HCT116 (cell line): ENCODE measurements at regions not wholly inside any gene's neighbourhood (a gene's known extent, or its start where the extent isn't known, plus 50 kb on each side); places are given as distances from the start of the nearest gene placed in this dataset.

ENCODE experiments used
- ATAC-seq: fragments of 200-7000 bp; cut with Tn5 transposase; 2 replicates; pipeline ENCODE4 v1.9.1; 2020; ENCODE audit warnings: mild to moderate bottlenecking, moderate library complexity
- BruUV-seq: library from RNA; stranded (reverse); fragments of 400-500 nt; replicated peaks from 2 replicates; lab custom pipeline; 2021; lab: Mats Ljungman, UMichigan
- CTCF ChIA-PET: fragments of 300-600 bp; sonication (Branson Sonifier 250); formaldehyde crosslinking; loops from one replicate; lab custom pipeline; 2021; ENCODE audit warnings: antibody characterized with exemption; lab: Charles Lee
- POLR2A ChIA-PET: fragments of 300-600, 350-600 bp; sonication (Branson Sonifier 250); formaldehyde crosslinking; loops from one replicate; lab custom pipeline; 2021; ENCODE audit warnings: antibody characterized with exemption; lab: Charles Lee
- RAD21 ChIA-PET, 2 experiments: fragments of 300-600 bp; sonication (Branson Sonifier 250); formaldehyde crosslinking; loops; one replicate each; lab custom pipeline; 2023; ENCODE audit warnings: low total read pairs in 2 of 2; ENCODE audit not compliant: uncharacterized antibody in 2 of 2, unreplicated experiment in 2 of 2, low non-redundant PET in 1 of 2; lab: Charles Lee
- DNase-seq: peaks from one replicate; pipeline ENCODE4 v3.0.0-alpha.2; 2010; ENCODE audit warnings: low read depth, low spot score
- H2AFZ ChIP-seq: fragments of 200-600 bp; shearing (Covaris generic), sonication (generic); 2 replicates; pipeline ENCODE4 v1.6.1; 2017; ENCODE audit warnings: low read depth, mixed run types, mixed read lengths, antibody characterized with exemption, low read length; ENCODE audit not compliant: poor library complexity, severe bottlenecking
- H3K27ac ChIP-seq: 2 replicates; pipeline ENCODE4 v1.5.1; 2012; ENCODE audit warnings: low read depth, low read length
- H3K27me3 ChIP-seq: fragments of 200-600 bp; sonication (generic); 2 replicates; pipeline ENCODE4 v1.6.1; 2016; ENCODE audit warnings: mixed run types, low read length, mixed read lengths; ENCODE audit not compliant: insufficient read depth
- H3K36me3 ChIP-seq, 2 experiments: fragments of 200-500 bp in 1 of 2; fragments of 200-600 bp in 1 of 2; sonication (Bioruptor generic) in 1 of 2; sonication (generic) in 1 of 2; 2 replicates each; pipeline versions ENCODE4 v1.5.1 to v1.6.1; 2014 to 2016; ENCODE audit warnings: low read length in 2 of 2, inconsistent platforms in 1 of 2, mixed read lengths in 1 of 2, mixed run types in 1 of 2; ENCODE audit not compliant: insufficient read depth in 2 of 2, control insufficient read depth in 1 of 2
- H3K4me1 ChIP-seq, 2 experiments: fragments of 200-600 bp in 1 of 2; sonication (generic) in 1 of 2; 2 replicates each; pipeline versions ENCODE4 v1.5.1 to v1.6.1; 2012 to 2017; ENCODE audit warnings: low read length in 2 of 2, inconsistent platforms in 1 of 2, mild to moderate bottlenecking in 1 of 2, mixed read lengths in 1 of 2, mixed run types in 1 of 2, moderate library complexity in 1 of 2; ENCODE audit not compliant: insufficient read depth in 2 of 2, control insufficient read depth in 1 of 2
- H3K4me2 ChIP-seq: fragments of 200-600 bp; sonication (generic); 2 replicates; pipeline ENCODE4 v1.6.1; 2017; ENCODE audit warnings: mixed run types, low read length, mixed read lengths
- H3K4me3 ChIP-seq, 2 experiments: fragments of 200-600 bp in 1 of 2; sonication (generic) in 1 of 2; replicated peaks in 1 of 2; 2 replicates each; pipeline ENCODE4 v1.5.1; 2011 to 2016; ENCODE audit warnings: low read length in 2 of 2, control low read depth in 1 of 2, low read depth in 1 of 2, mild to moderate bottlenecking in 1 of 2, mixed read lengths in 1 of 2, mixed run types in 1 of 2
- H3K79me2 ChIP-seq: fragments of 200-600 bp; sonication (generic); 2 replicates; pipeline ENCODE4 v1.6.1; 2017; ENCODE audit warnings: mild to moderate bottlenecking, mixed run types, low read length, moderate library complexity, mixed read lengths; ENCODE audit not compliant: insufficient read depth
- H3K9ac ChIP-seq: fragments of 200-600 bp; sonication (generic); 2 replicates; pipeline ENCODE4 v1.6.1; 2016; ENCODE audit warnings: low read length, mixed read lengths
- H3K9me2 ChIP-seq: fragments of 200-600 bp; sonication (generic), shearing (Covaris generic); 2 replicates; pipeline ENCODE4 v1.6.1; 2017; ENCODE audit warnings: mixed run types, mild to moderate bottlenecking, moderate library complexity; ENCODE audit not compliant: insufficient read depth
- H3K9me3 ChIP-seq, 2 experiments: fragments of 200-500 bp in 1 of 2; fragments of 200-600 bp in 1 of 2; sonication (Bioruptor generic) in 1 of 2; sonication (generic) in 1 of 2; 2 replicates each; pipeline ENCODE4 v1.6.1; 2014 to 2017; ENCODE audit warnings: low read length in 2 of 2, mixed read lengths in 2 of 2, inconsistent platforms in 1 of 2, low read depth in 1 of 2, mild to moderate bottlenecking in 1 of 2, mixed run types in 1 of 2, moderate library complexity in 1 of 2; ENCODE audit not compliant: control insufficient read depth in 1 of 2, insufficient read depth in 1 of 2
- H4K20me1 ChIP-seq: fragments of 200-600 bp; sonication (generic), shearing (Covaris generic); 2 replicates; pipeline ENCODE4 v1.6.1; 2017; ENCODE audit warnings: mixed run types, mild to moderate bottlenecking, moderate library complexity; ENCODE audit not compliant: insufficient read depth
- CEBPB ChIP-seq: IDR thresholded peaks from 2 replicates; pipeline ENCODE4 v1.6.1; 2012; ENCODE audit warnings: low read depth
- EGR1 ChIP-seq: IDR thresholded peaks from 2 replicates; pipeline ENCODE4 v1.6.1; 2012; ENCODE audit warnings: low read depth
- ELF1 ChIP-seq: IDR thresholded peaks from 2 replicates; pipeline ENCODE4 v1.6.1; 2012; ENCODE audit warnings: low read depth, borderline replicate concordance
- EZH2 ChIP-seq: fragments of 200-600 bp; sonication (generic); IDR thresholded peaks from 2 replicates; pipeline ENCODE4 v1.6.1; 2017; ENCODE audit warnings: antibody characterized with exemption, mixed run types
- EZH2phosphoT487 ChIP-seq: fragments of 200-600 bp; IDR thresholded peaks from 2 replicates; pipeline ENCODE4 v1.6.1; 2018; ENCODE audit warnings: antibody characterized with exemption, borderline replicate concordance
- POLR2A ChIP-seq: IDR thresholded peaks from 2 replicates; pipeline ENCODE4 v1.7.0; 2011; ENCODE audit warnings: borderline replicate concordance; ENCODE audit not compliant: insufficient read depth, insufficient read length; ENCODE audit errors: extremely low read depth
- RAD21 ChIP-seq: IDR thresholded peaks from 2 replicates; pipeline ENCODE4 v1.6.1; 2012; ENCODE audit warnings: low read depth, mild to moderate bottlenecking
- SIN3A ChIP-seq: IDR thresholded peaks from 2 replicates; pipeline ENCODE4 v1.6.1; 2012; ENCODE audit warnings: low read depth
- SRF ChIP-seq: IDR thresholded peaks from 2 replicates; pipeline ENCODE4 v1.6.1; 2012; ENCODE audit warnings: low read depth
- ZFX ChIP-seq: fragments of 450-650 bp; IDR thresholded peaks from 2 replicates; pipeline ENCODE4 v1.6.1; 2017
- ZNF274 ChIP-seq: fragments of 200-500 bp; sonication (Bioruptor generic); IDR thresholded peaks from 2 replicates; pipeline ENCODE4 v1.6.1; 2014; ENCODE audit warnings: mild to moderate bottlenecking, low read depth, low read length, inconsistent platforms
- intact Hi-C: fragments of 100-400 bp; cut with micrococcal nuclease; formaldehyde crosslinking; loops from 2 replicates; pipeline ENCODE4 v1.10.0; 2022
- TF ChIP-seq, protein P1 (sequence below): IDR thresholded peaks from 2 replicates; pipeline ENCODE4 v1.6.1; 2012
- TF ChIP-seq, protein P2 (sequence below): IDR thresholded peaks from 2 replicates; pipeline ENCODE4 v1.6.1; 2012
- TF ChIP-seq, protein P3 (sequence below): IDR thresholded peaks from 2 replicates; pipeline ENCODE4 v1.6.1; 2012; ENCODE audit warnings: low read depth

DNA sequence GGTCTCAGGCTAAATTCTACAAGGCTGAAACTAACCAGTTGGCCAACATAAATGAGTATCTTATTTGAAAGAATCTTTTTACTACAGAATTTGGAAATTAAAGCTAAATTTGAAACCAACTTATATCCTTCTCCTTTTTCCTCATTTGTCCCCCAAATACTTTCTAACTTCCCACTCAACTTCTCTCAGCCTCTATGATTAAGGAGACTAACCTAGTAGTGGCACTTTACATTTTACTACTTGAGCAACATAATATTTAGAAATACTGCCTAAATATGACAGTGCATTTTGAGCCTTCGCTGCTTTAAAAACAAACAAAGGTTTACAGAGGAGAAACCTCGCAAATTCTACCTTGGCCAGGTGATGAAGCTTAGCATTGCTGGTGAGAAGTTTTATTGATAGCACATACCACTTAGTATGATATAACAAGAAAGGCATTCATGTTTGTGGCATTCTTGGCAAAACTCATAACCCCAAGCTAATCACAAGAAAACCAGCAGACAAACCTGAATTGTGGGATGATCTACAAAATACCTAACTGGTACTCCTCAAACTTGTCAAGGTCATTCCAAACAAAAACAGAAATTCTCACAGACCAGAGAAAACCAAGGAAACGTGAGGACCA is 432.1 kb upstream of the CFAP20DC start:
- no TSS peak for BruUV-seq
- H4K20me1 ChIP-seq = no peaks in the 10 kb centered on the region
- no peak overlapping the region for H3K27ac ChIP-seq
- intact Hi-C loops = no loop called here
- H3K9ac ChIP-seq = no peak overlapping the region
- peaks cover 48% of the 10 kb centered on the region for H3K27me3 ChIP-seq
- no peaks in the 10 kb centered on the region for H3K9me2 ChIP-seq
- H3K9me3 ChIP-seq = no peaks in the 10 kb centered on the region
- RAD21 ChIA-PET = no interaction called here
- H2AFZ ChIP-seq = no peak overlapping the region
- no peaks in the 10 kb centered on the region for H3K4me1 ChIP-seq
- ATAC-seq = no peak
- H3K36me3 ChIP-seq = no peaks in the 10 kb centered on the region
- H3K4me2 ChIP-seq = no peak overlapping the region
- TF ChIP-seq, protein P1, sequence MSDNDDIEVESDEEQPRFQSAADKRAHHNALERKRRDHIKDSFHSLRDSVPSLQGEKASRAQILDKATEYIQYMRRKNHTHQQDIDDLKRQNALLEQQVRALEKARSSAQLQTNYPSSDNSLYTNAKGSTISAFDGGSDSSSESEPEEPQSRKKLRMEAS = no peak
- TF ChIP-seq RAD21 = no peak
- no peak for TF ChIP-seq ZNF274
- TF ChIP-seq EZH2 = no peak
- no peak for TF ChIP-seq POLR2A
- TF ChIP-seq, protein P2, sequence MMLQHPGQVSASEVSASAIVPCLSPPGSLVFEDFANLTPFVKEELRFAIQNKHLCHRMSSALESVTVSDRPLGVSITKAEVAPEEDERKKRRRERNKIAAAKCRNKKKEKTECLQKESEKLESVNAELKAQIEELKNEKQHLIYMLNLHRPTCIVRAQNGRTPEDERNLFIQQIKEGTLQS = no peak
- TF ChIP-seq ZFX = no peak
- TF ChIP-seq EZH2phosphoT487 = no peak
- DNase-seq = no peak
- no peak overlapping the region for H3K4me3 ChIP-seq
- H3K79me2 ChIP-seq = no peaks in the 10 kb centered on the region
- POLR2A ChIA-PET = no interaction called here
- CTCF ChIA-PET = no interaction called here

DNA sequence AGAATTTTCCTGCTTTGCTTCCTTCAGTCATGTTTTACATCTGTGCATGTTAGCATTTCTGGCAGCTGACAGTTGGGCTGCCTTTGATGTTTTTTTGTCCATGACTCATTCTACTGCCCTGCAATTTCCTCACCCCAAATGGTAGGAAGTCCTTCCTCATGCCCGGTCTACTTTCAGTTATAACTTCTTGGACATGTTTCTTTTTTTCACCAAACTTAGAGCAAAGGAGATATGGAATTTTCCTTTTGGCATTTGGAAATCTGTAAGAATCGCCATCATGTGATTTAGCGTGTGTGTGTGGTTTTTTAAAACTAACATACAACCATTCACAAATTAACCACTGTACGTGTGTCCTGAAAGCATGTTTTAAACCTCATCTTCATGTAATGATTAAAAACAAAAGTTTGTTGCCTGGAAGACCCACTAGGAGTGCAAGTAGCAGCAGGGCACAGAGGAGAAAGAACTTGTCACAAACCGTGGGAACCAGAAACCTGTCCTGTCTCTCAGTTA is 430.7 kb upstream of the CFAP20DC start:
- intact Hi-C loops = no loop called here
- Histone ChIP-seq H3K9me3 (no peaks in the 10 kb centered on the region), H3K36me3 (no peaks in the 10 kb centered on the region), H3K4me2 (no peak overlapping the region), H3K27me3 (peaks cover 40% of the 10 kb centered on the region), H3K4me1 (no peaks in the 10 kb centered on the region)
- BruUV-seq = no TSS peak
- DNase-seq (no peak), ATAC-seq (no peak)
- RAD21 ChIA-PET = no interaction called here
- TF ChIP-seq EZH2phosphoT487 (no peak), SRF (no peak), SIN3A (no peak), EGR1 (no peak), ZNF274 (no peak), RAD21 (no peak), POLR2A (no peak), ELF1 (no peak), CEBPB (no peak)
- TF ChIP-seq, protein P1 = no peak
- TF ChIP-seq, protein P3, sequence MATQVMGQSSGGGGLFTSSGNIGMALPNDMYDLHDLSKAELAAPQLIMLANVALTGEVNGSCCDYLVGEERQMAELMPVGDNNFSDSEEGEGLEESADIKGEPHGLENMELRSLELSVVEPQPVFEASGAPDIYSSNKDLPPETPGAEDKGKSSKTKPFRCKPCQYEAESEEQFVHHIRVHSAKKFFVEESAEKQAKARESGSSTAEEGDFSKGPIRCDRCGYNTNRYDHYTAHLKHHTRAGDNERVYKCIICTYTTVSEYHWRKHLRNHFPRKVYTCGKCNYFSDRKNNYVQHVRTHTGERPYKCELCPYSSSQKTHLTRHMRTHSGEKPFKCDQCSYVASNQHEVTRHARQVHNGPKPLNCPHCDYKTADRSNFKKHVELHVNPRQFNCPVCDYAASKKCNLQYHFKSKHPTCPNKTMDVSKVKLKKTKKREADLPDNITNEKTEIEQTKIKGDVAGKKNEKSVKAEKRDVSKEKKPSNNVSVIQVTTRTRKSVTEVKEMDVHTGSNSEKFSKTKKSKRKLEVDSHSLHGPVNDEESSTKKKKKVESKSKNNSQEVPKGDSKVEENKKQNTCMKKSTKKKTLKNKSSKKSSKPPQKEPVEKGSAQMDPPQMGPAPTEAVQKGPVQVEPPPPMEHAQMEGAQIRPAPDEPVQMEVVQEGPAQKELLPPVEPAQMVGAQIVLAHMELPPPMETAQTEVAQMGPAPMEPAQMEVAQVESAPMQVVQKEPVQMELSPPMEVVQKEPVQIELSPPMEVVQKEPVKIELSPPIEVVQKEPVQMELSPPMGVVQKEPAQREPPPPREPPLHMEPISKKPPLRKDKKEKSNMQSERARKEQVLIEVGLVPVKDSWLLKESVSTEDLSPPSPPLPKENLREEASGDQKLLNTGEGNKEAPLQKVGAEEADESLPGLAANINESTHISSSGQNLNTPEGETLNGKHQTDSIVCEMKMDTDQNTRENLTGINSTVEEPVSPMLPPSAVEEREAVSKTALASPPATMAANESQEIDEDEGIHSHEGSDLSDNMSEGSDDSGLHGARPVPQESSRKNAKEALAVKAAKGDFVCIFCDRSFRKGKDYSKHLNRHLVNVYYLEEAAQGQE = no peak
- TF ChIP-seq, all 23 proteins: peak for 0
- ChIA-PET POLR2A (no interaction called here), CTCF (no interaction called here)
- Histone ChIP-seq H3K4me3 (no peak overlapping the region), H3K27ac (no peak overlapping the region), H2AFZ (no peak overlapping the region), H3K9me2 (no peaks in the 10 kb centered on the region), H3K9ac (no peak overlapping the region), H3K79me2 (no peaks in the 10 kb centered on the region), H4K20me1 (no peaks in the 10 kb centered on the region)
